ENCODE measurements at regions not wholly inside any gene's neighbourhood (a gene's known extent, or its start where the extent isn't known, plus 50 kb on each side); places are given as distances from the start of the nearest gene placed in this dataset.

- no peak for TF ChIP-seq POLR2A (IDR thresholded peaks at IDR 0.05)
- no peak for TF ChIP-seq CTCF (IDR thresholded peaks at IDR 0.05)
- intact Hi-C loops (cut with DNase I; ENCODE audit: low total_unique reads): no loop called here
- no peak overlapping the region for H3K4me3 ChIP-seq (ENCODE audit: low read depth, poor library complexity, severe bottlenecking)
- no peak for DNase-seq (ENCODE audit: low spot score in 2 of 2)
- 29 to 31% methylated on average over 2 of the region's 2 CpGs for WGBS, 2 donors
Observed at GRCh38 chr6:88376768-88377387, 210.7 kb upstream of the CNR1 start.

- whole genome bisulfite sequencing, 2 donors: 86 to 87% methylated on average over 2 of the region's 2 CpGs
- intact Hi-C loops (cut with DNase I; ENCODE audit: low total_unique reads): no loop called here
Observed at GRCh38 chr6:88376197-88376596, 210.1 kb upstream of the CNR1 start.

GRCh38 chr6:88374553-88374952 lies 208.4 kb upstream of the CNR1 start:
- no peak for DNase-seq (ENCODE audit: low spot score in 2 of 2)
- intact Hi-C loops (cut with DNase I; ENCODE audit: low total_unique reads): no loop called here
- WGBS, 2 donors: 67 to 72% methylated on average over 1 of the region's 1 CpG
- no peak overlapping the region for H3K4me3 ChIP-seq (ENCODE audit: low read depth, poor library complexity, severe bottlenecking)
- TF ChIP-seq CTCF (IDR thresholded peaks at IDR 0.05): no peak
- no peak for TF ChIP-seq POLR2A (IDR thresholded peaks at IDR 0.05)

More at GRCh38 chr6:88376197-88376596, 210.1 kb upstream of the CNR1 start:
- DNase-seq (ENCODE audit: low spot score in 2 of 2): no peak
- no peak overlapping the region for H3K4me3 ChIP-seq (ENCODE audit: low read depth, poor library complexity, severe bottlenecking)
- TF ChIP-seq POLR2A (IDR thresholded peaks at IDR 0.05): no peak
- no peak for TF ChIP-seq CTCF (IDR thresholded peaks at IDR 0.05)

- TF ChIP-seq CTCF (IDR thresholded peaks at IDR 0.05): no peak
- TF ChIP-seq POLR2A (IDR thresholded peaks at IDR 0.05): no peak
- intact Hi-C loops (cut with DNase I; ENCODE audit: low total_unique reads): no loop called here
- H3K4me3 ChIP-seq (ENCODE audit: low read depth, poor library complexity, severe bottlenecking): no peak overlapping the region
- no peak for DNase-seq (ENCODE audit: low spot score in 2 of 2)
- WGBS, 2 donors: 80 to 88% methylated on average over 2 of the region's 2 CpGs
Observed at GRCh38 chr6:88371480-88371879, 205.3 kb upstream of the CNR1 start.

- TF ChIP-seq CTCF (IDR thresholded peaks at IDR 0.05) (no peak), POLR2A (IDR thresholded peaks at IDR 0.05) (no peak)
- WGBS, 2 donors: 79 to 80% methylated on average over 4 of the region's 4 CpGs
- H3K4me3 ChIP-seq (ENCODE audit: low read depth, poor library complexity, severe bottlenecking): no peak overlapping the region
- no peak for DNase-seq (ENCODE audit: low spot score in 2 of 2)
- intact Hi-C loops (cut with DNase I; ENCODE audit: low total_unique reads): no loop called here
Observed at GRCh38 chr6:88370127-88370710, 204.1 kb upstream of the CNR1 start.

GRCh38 chr6:88369262-88369661 lies 203.1 kb upstream of the CNR1 start:
- no peak overlapping the region for H3K4me3 ChIP-seq (ENCODE audit: low read depth, poor library complexity, severe bottlenecking)
- TF ChIP-seq POLR2A (IDR thresholded peaks at IDR 0.05) (no peak), CTCF (IDR thresholded peaks at IDR 0.05) (no peak)
- intact Hi-C loops (cut with DNase I; ENCODE audit: low total_unique reads): no loop called here
- 85 to 86% methylated on average over 3 of the region's 3 CpGs for WGBS, 2 donors
- no peak for DNase-seq (ENCODE audit: low spot score in 2 of 2)
